Sciatic nerve (tissue), 2 donors: ENCODE measurements at regions not wholly inside any gene's neighbourhood (a gene's known extent, or its start where the extent isn't known, plus 50 kb on each side); places are given as distances from the start of the nearest gene placed in this dataset.
"Not testable (repeated sequence)": the region's sequence is repeated elsewhere in the genome, so short reads cannot be mapped to it uniquely, and the experiment has no call there.

Experiments
- ATAC-seq: fragments of 200-7000 bp; cut with Tn5 transposase; one replicate; pipeline ENCODE4 v1.9.1; 2020; ENCODE audit warnings: mild to moderate bottlenecking, moderate library complexity
- DNase-seq: peaks from one replicate; pipeline ENCODE4 v3.0.0-alpha.2; 2020; ENCODE audit warnings: low spot score
- intact Hi-C: fragments of 100-400 bp; cut with DNase I; formaldehyde crosslinking; loops from one replicate; pipeline ENCODE4 v1.14.2; 2022
- donor health status: DM: no; HTN: no; CAD: no.
- donor health status: DM: no; HTN: no; CAD: no.

DNA sequence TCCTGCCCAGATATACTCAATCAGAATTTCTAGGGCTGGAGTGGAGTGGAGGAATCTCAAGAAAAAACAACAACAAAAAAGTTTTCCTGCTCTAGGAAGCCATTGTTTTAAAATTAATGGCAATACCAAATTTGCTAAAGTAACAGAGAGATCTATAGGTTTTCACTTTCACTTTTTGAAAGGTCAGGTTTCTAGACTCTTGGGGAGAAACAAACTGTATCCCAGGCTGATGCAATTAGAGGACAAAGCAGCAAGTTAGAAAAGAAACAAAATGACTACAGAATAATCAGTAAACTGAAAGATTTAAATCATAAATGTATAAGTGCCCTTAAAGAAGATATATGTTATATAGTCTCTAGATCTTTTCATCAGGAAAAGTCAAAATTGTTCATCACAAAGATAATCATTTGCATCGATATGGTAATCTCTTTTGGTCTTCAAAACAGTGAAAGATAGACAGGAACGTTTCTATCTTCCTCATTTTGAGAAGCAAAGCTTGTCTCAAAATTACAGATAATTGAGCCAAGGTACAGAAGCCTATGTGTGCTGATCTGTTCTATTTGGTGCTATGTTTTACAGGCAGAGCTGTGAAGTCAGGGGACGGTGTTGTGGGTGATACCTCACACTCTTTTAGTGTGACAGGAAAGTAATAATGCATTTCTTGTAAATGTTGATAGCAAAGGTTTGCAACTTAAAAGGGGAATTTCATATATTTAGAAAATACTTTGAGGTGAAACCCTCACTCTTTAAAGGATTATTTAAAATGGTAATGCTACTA is 1746.6 kb upstream of the C9orf72 start:
- DNase-seq: no peak
- ATAC-seq: no peak
- intact Hi-C loops: no loop called here

DNA sequence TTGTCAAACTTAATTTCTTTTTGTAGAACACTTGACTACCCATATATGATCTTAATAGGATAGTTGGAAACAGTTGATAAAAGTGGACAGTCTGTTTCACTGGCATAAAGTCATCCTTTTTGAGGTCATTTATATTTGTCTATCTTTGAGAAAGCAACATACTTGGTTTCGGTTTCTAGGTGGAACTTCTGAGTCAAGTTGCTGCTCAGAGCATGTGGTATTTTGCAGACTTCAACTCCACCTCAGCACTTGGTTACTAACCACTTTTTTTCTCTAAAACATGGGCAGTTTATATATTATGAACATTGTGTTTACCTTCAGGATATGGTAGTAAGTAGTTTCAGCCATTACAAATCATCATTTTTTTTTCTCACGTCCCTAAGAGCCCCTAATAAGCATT is 1749.0 kb upstream of the C9orf72 start:
- intact Hi-C loops: no loop called here
- no peak for DNase-seq
- ATAC-seq: no peak

DNA sequence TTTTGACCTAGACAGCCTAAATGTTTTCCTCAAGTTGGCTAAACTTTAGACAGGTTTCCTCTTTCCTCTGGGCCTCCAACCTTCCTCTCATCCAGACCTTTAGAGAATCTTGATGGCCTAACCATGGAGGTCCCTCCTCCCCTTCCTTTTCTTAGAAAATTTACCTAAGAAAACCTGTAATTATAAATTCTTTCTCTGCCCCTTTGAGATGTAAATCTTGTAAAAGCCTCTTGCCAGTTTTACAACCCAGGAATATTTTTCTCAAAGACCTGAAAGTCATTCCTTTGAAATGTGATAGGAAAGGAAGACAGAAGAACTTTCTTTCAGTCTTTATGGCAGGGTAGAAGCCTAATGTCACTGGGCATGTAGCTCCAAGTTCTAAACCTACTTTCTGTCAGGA is 1752.6 kb upstream of the C9orf72 start:
- intact Hi-C loops: no loop called here
- DNase-seq (no peak), ATAC-seq (no peak)

- ATAC-seq: no peak
- no peak for DNase-seq
- intact Hi-C loops: no loop called here
Observed at GRCh38 chr9:29332789-29333188, 1759.5 kb upstream of the C9orf72 start.

- intact Hi-C loops: no loop called here
- no peak for ATAC-seq
- DNase-seq: no peak
Observed at GRCh38 chr9:29336281-29336680, 1763.0 kb upstream of the C9orf72 start.

DNA sequence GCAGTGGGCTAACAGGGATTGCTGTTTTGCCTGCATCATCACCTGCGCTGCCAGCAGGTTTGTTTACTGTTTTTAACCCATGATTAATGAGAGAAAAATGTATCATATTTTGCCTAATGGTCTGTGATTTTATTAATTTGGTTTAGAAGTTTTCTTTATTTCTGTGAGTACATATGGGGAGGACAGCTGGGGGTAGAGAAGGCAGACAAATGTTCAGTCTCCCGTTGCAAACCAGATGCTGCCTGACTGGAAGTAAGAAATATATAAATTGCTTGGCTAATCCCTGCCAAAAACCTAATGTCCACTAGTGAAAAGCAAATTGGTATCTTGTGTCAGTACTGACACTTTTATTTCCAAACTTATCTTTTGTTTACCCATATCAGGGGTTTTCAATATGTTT is 1766.1 kb upstream of the C9orf72 start:
- DNase-seq (no peak), ATAC-seq (no peak)
- intact Hi-C loops: no loop called here

GRCh38 chr9:29348999-29349398 is 1775.7 kb upstream of the C9orf72 start:
- intact Hi-C loops: no loop called here
- ATAC-seq: no peak
- DNase-seq: no peak

DNA sequence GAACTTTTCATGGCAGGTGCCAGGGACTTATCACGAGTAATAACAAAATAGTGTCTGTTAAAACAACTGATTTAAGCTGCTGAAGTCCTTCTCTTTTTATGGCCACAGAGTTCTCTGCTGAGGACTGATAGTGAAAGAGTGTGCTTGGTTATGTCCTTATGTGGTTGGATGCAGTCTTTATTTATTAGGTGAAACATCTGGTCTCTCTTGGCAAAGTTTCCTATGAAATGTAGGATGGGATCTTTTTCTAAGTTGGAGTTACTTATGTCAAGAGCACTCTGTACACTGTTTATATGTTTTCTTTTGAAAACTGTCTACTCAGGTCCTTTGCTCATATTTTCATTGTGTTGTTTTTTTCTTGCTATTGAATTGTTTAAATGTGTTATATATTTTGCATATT is 1816.1 kb upstream of the C9orf72 start:
- DNase-seq (no peak), ATAC-seq (no peak)
- intact Hi-C loops: no loop called here

DNA sequence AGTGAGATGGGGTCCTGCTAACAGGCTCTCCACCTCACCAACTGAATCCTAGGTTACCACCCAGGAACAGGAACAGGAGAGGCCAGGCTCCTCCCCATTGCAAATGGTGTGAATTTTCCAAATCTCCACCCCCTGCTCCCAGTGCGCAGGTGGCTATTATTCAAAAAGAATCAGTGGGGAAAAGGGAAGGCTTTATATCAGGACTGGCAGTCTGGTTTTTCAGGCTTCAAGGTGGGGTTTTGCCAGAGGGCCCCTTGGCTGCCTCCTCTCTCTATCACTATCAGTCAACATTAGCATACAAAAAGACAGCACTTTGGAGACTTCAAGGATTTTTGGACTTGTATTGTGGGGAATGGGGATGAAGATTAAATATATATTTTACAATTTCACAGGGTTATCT is 1817.6 kb upstream of the C9orf72 start:
- DNase-seq (no peak), ATAC-seq (no peak)
- intact Hi-C loops: no loop called here

- intact Hi-C loops: no loop called here
- no peak for DNase-seq
- ATAC-seq: no peak
Observed at GRCh38 chr9:29393064-29393463, 1819.8 kb upstream of the C9orf72 start.

DNA sequence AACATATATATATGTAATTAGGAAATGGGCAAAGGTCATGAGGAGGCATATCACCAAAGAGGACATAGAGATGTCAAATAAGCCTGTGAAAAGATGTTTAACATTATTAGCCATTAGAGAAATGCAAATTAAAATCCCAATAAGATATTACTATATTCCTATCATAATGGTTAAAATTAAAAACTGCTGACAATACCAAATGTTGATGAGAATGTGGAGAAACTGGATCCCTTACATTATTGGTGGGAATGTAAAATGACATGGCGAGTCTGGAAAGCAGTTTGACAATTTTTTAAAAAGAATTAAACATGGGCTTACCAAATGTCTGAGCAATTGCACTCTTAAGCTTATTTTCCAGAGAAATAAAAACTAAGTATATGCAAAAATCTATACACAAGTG is 1821.6 kb upstream of the C9orf72 start:
- ATAC-seq: no peak
- intact Hi-C loops: no loop called here
- DNase-seq: no peak

DNA sequence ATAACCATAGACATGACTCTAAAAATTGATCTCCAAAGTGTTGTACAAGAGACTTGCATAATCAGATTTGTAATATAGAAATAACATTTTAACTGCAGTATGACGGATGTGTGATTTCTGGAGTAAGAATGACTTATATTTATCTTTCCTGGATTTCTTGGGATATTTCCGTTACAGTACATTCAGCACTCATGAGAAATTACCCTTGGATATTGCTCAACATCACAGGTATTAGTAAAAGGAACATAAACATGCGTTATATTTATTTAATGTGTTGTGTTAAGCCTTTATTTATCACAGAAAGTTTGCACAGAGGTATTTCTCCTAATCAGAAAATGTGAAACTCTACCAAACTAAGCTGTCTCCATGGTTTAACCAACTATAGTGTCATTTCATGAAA is 1823.9 kb upstream of the C9orf72 start:
- no peak for DNase-seq
- no peak for ATAC-seq
- intact Hi-C loops: no loop called here

DNA sequence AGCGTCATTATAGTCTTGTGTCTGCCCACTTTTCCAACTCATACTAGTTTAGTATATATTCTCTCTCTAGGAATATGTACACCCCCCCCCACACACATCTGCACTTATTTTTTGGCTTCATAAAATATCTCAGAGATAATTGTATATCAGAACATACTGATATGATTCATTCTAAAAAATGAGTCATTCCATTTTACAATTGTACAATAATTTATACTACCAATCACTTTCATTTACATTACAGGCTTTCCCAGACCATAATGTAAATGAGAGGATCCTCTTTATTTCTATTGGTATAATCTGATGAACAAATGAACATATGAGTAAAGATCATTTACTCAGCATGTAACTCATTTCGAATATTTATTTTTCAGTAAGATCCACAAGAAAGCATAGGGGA is 1842.9 kb upstream of the C9orf72 start:
- intact Hi-C loops: no loop called here
- no peak for ATAC-seq
- DNase-seq: no peak

GRCh38 chr9:29422438-29422837 is 1849.2 kb upstream of the C9orf72 start:
- DNase-seq (no peak), ATAC-seq (no peak)
- intact Hi-C loops: no loop called here

DNA sequence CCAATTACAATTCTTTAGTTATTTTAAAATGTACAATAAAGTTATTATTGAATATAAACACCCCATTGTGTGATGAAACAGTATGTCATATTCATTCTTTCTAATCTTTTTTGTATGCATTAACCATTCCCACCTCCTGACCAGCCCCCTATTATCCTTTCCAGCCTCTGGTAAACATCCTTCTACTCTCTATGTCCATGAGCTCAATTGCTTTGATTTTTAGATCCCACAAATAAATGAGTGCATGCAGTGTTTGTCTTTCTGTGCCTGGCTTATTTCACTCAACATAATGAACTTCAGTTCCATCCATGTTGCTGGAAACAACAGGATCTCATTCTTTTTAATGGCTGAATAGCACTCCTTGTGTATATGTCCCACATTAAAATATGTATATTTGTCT is 1858.9 kb upstream of the C9orf72 start:
- no peak for DNase-seq
- ATAC-seq: no peak
- intact Hi-C loops: no loop called here

DNA sequence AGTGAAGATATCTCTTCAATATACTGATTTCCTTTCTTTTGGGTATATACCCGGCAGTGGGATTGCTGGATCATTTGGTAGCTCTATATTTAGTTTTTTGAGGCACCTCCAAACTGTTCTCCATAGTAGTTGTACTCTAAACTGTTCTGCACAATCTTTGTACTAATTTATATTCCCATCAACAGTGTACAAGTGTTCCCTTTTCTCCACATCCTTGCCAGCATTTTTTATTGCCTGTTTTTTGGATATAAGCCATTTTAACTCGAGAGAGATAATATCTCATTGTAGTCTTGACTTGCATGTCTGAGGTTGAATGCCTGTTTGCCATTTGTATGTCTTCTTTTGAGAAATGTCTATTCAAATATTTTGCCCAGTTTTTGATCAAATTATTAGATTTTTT is 1859.4 kb upstream of the C9orf72 start:
- intact Hi-C loops, ATAC-seq, DNase-seq: not testable (repeated sequence)

DNA sequence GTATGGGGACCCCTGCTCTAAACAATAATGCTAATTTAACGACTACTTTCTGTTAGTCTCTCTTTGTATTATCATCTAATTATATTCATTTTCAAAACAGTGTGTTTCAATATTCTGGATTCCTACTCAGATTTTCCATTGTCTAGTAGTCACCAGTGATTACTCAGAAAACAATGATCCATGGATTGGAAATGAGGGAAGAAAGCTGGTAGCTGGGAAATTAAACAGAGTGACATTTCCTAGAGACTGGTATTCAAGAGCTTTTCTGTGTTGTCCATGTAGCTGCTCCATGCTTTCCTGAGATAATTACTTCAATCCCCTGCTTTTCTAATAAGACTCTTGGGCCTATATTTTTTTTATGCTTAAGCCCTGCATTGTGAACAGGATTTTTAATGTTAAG is 1862.1 kb upstream of the C9orf72 start:
- no peak for DNase-seq
- intact Hi-C loops: no loop called here
- ATAC-seq: no peak

GRCh38 chr9:29437526-29437925 is 1864.2 kb upstream of the C9orf72 start:
- ATAC-seq (no peak), DNase-seq (no peak)
- intact Hi-C loops: no loop called here

GRCh38 chr9:29439961-29440360 is 1866.7 kb upstream of the C9orf72 start:
- intact Hi-C loops: no loop called here
- DNase-seq (no peak), ATAC-seq (no peak)

DNA sequence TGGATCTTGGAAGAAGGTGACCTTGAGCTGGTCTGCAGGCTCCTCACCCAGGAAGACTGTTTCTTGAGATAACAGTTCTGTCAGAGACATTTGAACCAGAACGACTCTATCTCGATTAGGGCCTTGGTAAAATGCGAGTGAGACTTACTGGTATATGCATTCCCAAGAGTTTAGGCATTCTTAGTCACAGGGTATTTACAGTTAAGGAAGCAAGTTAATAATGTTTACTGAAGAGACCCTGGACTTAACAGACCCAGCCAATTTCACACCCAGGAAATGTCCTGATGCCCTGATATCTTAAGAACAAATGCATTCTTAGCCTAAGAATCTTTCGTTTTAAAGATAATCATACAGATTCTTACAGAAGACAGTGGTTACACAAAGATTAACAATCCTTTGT is 1867.2 kb upstream of the C9orf72 start:
- intact Hi-C loops: no loop called here
- no peak for ATAC-seq

DNA sequence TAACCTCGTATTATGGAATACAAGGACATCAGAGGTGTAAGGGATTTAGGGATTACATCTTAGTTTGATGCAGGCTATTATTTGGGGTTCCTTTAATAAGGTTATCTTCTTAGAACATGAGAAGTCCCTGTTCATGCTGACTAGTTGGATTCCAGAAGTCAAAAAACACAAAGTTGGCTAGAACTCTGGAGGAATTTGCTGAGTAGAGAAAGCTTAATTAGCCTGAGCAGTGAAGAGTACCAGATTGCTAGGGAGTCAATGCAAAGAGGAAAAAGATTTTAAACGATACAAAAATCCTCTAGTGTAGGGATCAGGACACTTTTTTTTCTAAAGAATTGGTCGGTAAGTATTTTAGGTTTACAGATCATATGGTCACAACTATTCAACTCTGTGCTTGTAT is 1872.5 kb upstream of the C9orf72 start:
- ATAC-seq (no peak), DNase-seq (no peak)
- intact Hi-C loops: no loop called here

More for the DNA sequence above, 1867.2 kb upstream of the C9orf72 start:
- no peak for DNase-seq
